Lung (tissue), 11 donors: ENCODE measurements at regions not wholly inside any gene's neighbourhood (a gene's known extent, or its start where the extent isn't known, plus 50 kb on each side); places are given as distances from the start of the nearest gene placed in this dataset.
A peak's percentile ranks its signal among the peaks of the same experiment; 100 is the strongest.

Experiments used
- ATAC-seq: fragments of 200-7000 bp; cut with Tn5 transposase; one replicate; pipeline ENCODE4 v1.9.1; 2020; ENCODE audit warnings: moderate number of reproducible peaks; ENCODE audit not compliant: insufficient read depth, low FRiP score
- DNase-seq, 3 donors: peaks; one replicate each; pipeline ENCODE4 v3.0.0-alpha.2; 2013 to 2017
- H3K27ac ChIP-seq, 2 donors: one replicate each; pipeline ENCODE4 v1.5.1; 2013; ENCODE audit warnings: mild to moderate bottlenecking in 2 of 2, moderate library complexity in 2 of 2, control low read depth in 1 of 2, inconsistent platforms in 1 of 2, low read depth in 1 of 2, low read length in 1 of 2
- H3K27me3 ChIP-seq, 3 donors: one replicate each; pipeline ENCODE4 v1.5.1; 2013; ENCODE audit warnings: low read length in 2 of 3; ENCODE audit not compliant: control insufficient read depth in 3 of 3, insufficient read depth in 3 of 3
- H3K36me3 ChIP-seq, 4 donors: one replicate each; pipeline ENCODE4 v1.5.1; 2013; ENCODE audit warnings: low read length in 4 of 4, mild to moderate bottlenecking in 1 of 4, moderate library complexity in 1 of 4; ENCODE audit not compliant: control insufficient read depth in 4 of 4, insufficient read depth in 4 of 4
- H3K4me1 ChIP-seq, 5 donors: one replicate each; pipeline ENCODE4 v1.5.1; 2013; ENCODE audit warnings: low read length in 5 of 5, mild to moderate bottlenecking in 2 of 5, moderate library complexity in 1 of 5; ENCODE audit not compliant: control insufficient read depth in 5 of 5, insufficient read depth in 5 of 5
- H3K4me3 ChIP-seq: one replicate; pipeline ENCODE4 v1.5.1; 2013; ENCODE audit warnings: mild to moderate bottlenecking, control low read depth, moderate library complexity
- H3K9ac ChIP-seq, 2 donors: one replicate each; pipeline ENCODE4 v1.5.1; 2013; ENCODE audit warnings: low read length in 2 of 2, control low read depth in 1 of 2; ENCODE audit not compliant: insufficient read depth in 1 of 2
- H3K9me3 ChIP-seq, 4 donors: one replicate each; pipeline ENCODE4 v1.5.1; 2013; ENCODE audit warnings: low read length in 3 of 4, mild to moderate bottlenecking in 1 of 4, moderate library complexity in 1 of 4; ENCODE audit not compliant: control insufficient read depth in 4 of 4, insufficient read depth in 3 of 4
- CTCF ChIP-seq: IDR thresholded peaks from 2 replicates; pipeline ENCODE4 v1.5.1; 2012; ENCODE audit warnings: mild to moderate bottlenecking; ENCODE audit errors: control extremely low read depth, extremely low read depth
- WGBS, 2 donors: extraction: QIAGEN DNeasy Blood & Tissue Kit; methylation state at CpG; one replicate each; pipeline ENCODE4 v1.1.7; 2013; 5-methylcytosine and 5-hydroxymethylcytosine counted together
- donor health status: control.
- donor health status: control.
- donor health status: Bipolar disorder and iron deficiency.
- donor health status: healthy.
- donor health status: DM: yes; HTN: yes; CAD: no.

- TF ChIP-seq CTCF = no peak
- no peaks in the 10 kb centered on the region for H3K36me3 ChIP-seq
- DNase-seq (peak; percentile 94 to 98 (median 98)), ATAC-seq (no peak)
- H3K4me1 ChIP-seq = peaks cover 0 to 21% (median 1%) of the 10 kb centered on the region in 5 donors
- H3K9ac ChIP-seq = no peak overlapping the region
- no peak overlapping the region for H3K27ac ChIP-seq
- no peaks in the 10 kb centered on the region for H3K27me3 ChIP-seq
- H3K4me3 ChIP-seq = no peak overlapping the region
- no peaks in the 10 kb centered on the region for H3K9me3 ChIP-seq
- WGBS, 2 donors = 79% methylated on average over 3 of the region's 3 CpGs
Observed at GRCh38 chr9:105168870-105169319, 75.6 kb upstream of the SLC44A1 start.

GRCh38 chr9:105171076-105171475, 73.4 kb upstream of the SLC44A1 start:
- peaks cover 0 to 24% (median 1%) of the 10 kb centered on the region in 5 donors for H3K4me1 ChIP-seq
- TF ChIP-seq CTCF = no peak
- no peak overlapping the region for H3K4me3 ChIP-seq
- DNase-seq (no peak), ATAC-seq (no peak)
- no peaks in the 10 kb centered on the region for H3K27me3 ChIP-seq
- 39 to 67% methylated on average over 1 of the region's 1 CpG for WGBS, 2 donors
- no peaks in the 10 kb centered on the region for H3K36me3 ChIP-seq
- H3K27ac ChIP-seq = no peak overlapping the region
- no peak overlapping the region for H3K9ac ChIP-seq
- no peaks in the 10 kb centered on the region for H3K9me3 ChIP-seq

- Histone ChIP-seq H3K4me1 (peaks cover 0 to 24% (median 1%) of the 10 kb centered on the region in 5 donors), H3K27me3 (no peaks in the 10 kb centered on the region), H3K27ac (no peak overlapping the region), H3K9me3 (no peaks in the 10 kb centered on the region), H3K4me3 (no peak overlapping the region), H3K36me3 (no peaks in the 10 kb centered on the region), H3K9ac (no peak overlapping the region)
- DNase-seq (no peak), ATAC-seq (no peak)
- WGBS, 2 donors = 67 to 98% methylated on average over 3 of the region's 3 CpGs
- no peak for TF ChIP-seq CTCF
Observed at GRCh38 chr9:105171589-105171988, 72.9 kb upstream of the SLC44A1 start.

- no peak for DNase-seq
- no peak for ATAC-seq
- 72 to 97% methylated on average over 5 of the region's 5 CpGs for WGBS, 2 donors
- no peak overlapping the region for H3K4me3 ChIP-seq
- H3K9ac ChIP-seq = no peak overlapping the region
- no peaks in the 10 kb centered on the region for H3K27me3 ChIP-seq
- no peak overlapping the region for H3K27ac ChIP-seq
- TF ChIP-seq CTCF = no peak
- H3K9me3 ChIP-seq = no peaks in the 10 kb centered on the region
- no peaks in the 10 kb centered on the region for H3K36me3 ChIP-seq
- peaks cover 0 to 24% (median 1%) of the 10 kb centered on the region in 5 donors for H3K4me1 ChIP-seq
Observed at GRCh38 chr9:105172436-105172835, 72.0 kb upstream of the SLC44A1 start.
